ENCODE measurements at regions not wholly inside any gene's neighbourhood (a gene's known extent, or its start where the extent isn't known, plus 50 kb on each side); places are given as distances from the start of the nearest gene placed in this dataset.

- TF ChIP-seq POLR2AphosphoS5 (IDR thresholded peaks at IDR 0.05; ENCODE audit: low read depth, low read length), result no peak
- TF ChIP-seq CTCF (IDR thresholded peaks at IDR 0.05), result no peak
- TF ChIP-seq SIN3A (IDR thresholded peaks at IDR 0.05; ENCODE audit: borderline replicate concordance, insufficient read depth, low read depth, low read length), result no peak
Observed at GRCh38 chr3:72412340-72412956, 435.8 kb downstream of the SHQ1 start.
